ENCODE measurements at regions not wholly inside any gene's neighbourhood (a gene's known extent, or its start where the extent isn't known, plus 50 kb on each side); places are given as distances from the start of the nearest gene placed in this dataset.
A peak's percentile ranks its signal among the peaks of the same experiment; 100 is the strongest.
"Not testable (repeated sequence)": the region's sequence is repeated elsewhere in the genome, so short reads cannot be mapped to it uniquely, and the experiment has no call there.

- no peak for DNase-seq
Observed at GRCh38 chr10:10663622-10664021, 354.1 kb upstream of the CELF2 start.

- DNase-seq, result no peak
Observed at GRCh38 chr10:10665750-10666149, 351.9 kb upstream of the CELF2 start.

- no peak for DNase-seq
Observed at GRCh38 chr10:10667466-10667865, 350.2 kb upstream of the CELF2 start.

GRCh38 chr10:10676972-10677371 is 340.7 kb upstream of the CELF2 start:
- DNase-seq, result no peak

- peak; percentile 30 for DNase-seq
Observed at GRCh38 chr10:10677479-10677878, 340.2 kb upstream of the CELF2 start.

GRCh38 chr10:10680496-10680895 is 337.2 kb upstream of the CELF2 start:
- DNase-seq, result no peak

GRCh38 chr10:10684972-10685371 is 332.7 kb upstream of the CELF2 start:
- no peak for DNase-seq

- DNase-seq, result no peak
Observed at GRCh38 chr10:10685566-10685965, 332.1 kb upstream of the CELF2 start.

GRCh38 chr10:10687751-10688150 is 329.9 kb upstream of the CELF2 start:
- no peak for DNase-seq

GRCh38 chr10:10699427-10699826 is 318.2 kb upstream of the CELF2 start:
- DNase-seq, result no peak

- DNase-seq, result no peak
Observed at GRCh38 chr10:10701084-10701611, 316.5 kb upstream of the CELF2 start.

- DNase-seq, result no peak
Observed at GRCh38 chr10:10702211-10702610, 315.5 kb upstream of the CELF2 start.

GRCh38 chr10:10703382-10703781 is 314.3 kb upstream of the CELF2 start:
- no peak for DNase-seq

- no peak for DNase-seq
Observed at GRCh38 chr10:10712155-10712704, 305.4 kb upstream of the CELF2 start.

- DNase-seq, result no peak
Observed at GRCh38 chr10:10714327-10714726, 303.3 kb upstream of the CELF2 start.

- no peak for DNase-seq
Observed at GRCh38 chr10:10716972-10717371, 300.7 kb upstream of the CELF2 start.

- DNase-seq, result no peak
Observed at GRCh38 chr10:10722422-10722821, 295.2 kb upstream of the CELF2 start.

GRCh38 chr10:10725196-10725595 is 292.5 kb upstream of the CELF2 start:
- no peak for DNase-seq

- DNase-seq, result no peak
Observed at GRCh38 chr10:10726101-10726500, 291.6 kb upstream of the CELF2 start.

- DNase-seq, result not testable (repeated sequence)
Observed at GRCh38 chr10:10727411-10727810, 290.3 kb upstream of the CELF2 start.

- no peak for DNase-seq
Observed at GRCh38 chr10:10727812-10728211, 289.9 kb upstream of the CELF2 start.

GRCh38 chr10:10730471-10731043 is 287.1 kb upstream of the CELF2 start:
- no peak for DNase-seq

- DNase-seq, result no peak
Observed at GRCh38 chr10:10731366-10731765, 286.3 kb upstream of the CELF2 start.

- no peak for DNase-seq
Observed at GRCh38 chr10:10734356-10735064, 283.2 kb upstream of the CELF2 start.
